ENCODE measurements at regions not wholly inside any gene's neighbourhood (a gene's known extent, or its start where the extent isn't known, plus 50 kb on each side); places are given as distances from the start of the nearest gene placed in this dataset.

DNA sequence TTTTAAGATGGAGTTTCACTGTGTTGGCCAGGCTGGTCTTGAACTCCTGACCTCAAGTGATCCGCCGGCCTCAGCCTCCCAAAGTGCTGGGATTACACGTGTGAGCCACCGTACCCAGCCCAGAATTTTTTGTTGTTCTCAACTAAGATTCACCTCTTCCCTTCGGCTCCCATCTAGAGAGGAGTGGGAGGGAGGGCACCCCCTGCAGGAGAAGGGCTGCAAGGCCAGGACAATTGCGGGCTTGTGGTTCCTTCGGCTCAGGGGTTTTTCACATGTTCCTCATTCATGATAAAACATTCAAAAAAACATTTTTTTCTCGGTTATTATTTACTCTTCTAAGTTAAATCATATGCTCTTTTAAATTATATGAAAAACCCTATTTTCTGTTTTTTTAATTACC is 201.1 kb upstream of the LRRC4C start:
- intact Hi-C loops (cut with DNase I; ENCODE audit: low total_unique reads), result no loop called here
- Histone ChIP-seq H3K9me3 (no peaks in the 10 kb centered on the region), H3K27me3 (no peaks in the 10 kb centered on the region), H3K27ac (no peak overlapping the region), H3K4me1 (no peaks in the 10 kb centered on the region), H3K4me3 (no peak overlapping the region), H3K36me3 (no peaks in the 10 kb centered on the region)
- no peak for DNase-seq
- TF ChIP-seq, protein P1, sequence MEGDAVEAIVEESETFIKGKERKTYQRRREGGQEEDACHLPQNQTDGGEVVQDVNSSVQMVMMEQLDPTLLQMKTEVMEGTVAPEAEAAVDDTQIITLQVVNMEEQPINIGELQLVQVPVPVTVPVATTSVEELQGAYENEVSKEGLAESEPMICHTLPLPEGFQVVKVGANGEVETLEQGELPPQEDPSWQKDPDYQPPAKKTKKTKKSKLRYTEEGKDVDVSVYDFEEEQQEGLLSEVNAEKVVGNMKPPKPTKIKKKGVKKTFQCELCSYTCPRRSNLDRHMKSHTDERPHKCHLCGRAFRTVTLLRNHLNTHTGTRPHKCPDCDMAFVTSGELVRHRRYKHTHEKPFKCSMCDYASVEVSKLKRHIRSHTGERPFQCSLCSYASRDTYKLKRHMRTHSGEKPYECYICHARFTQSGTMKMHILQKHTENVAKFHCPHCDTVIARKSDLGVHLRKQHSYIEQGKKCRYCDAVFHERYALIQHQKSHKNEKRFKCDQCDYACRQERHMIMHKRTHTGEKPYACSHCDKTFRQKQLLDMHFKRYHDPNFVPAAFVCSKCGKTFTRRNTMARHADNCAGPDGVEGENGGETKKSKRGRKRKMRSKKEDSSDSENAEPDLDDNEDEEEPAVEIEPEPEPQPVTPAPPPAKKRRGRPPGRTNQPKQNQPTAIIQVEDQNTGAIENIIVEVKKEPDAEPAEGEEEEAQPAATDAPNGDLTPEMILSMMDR (IDR thresholded peaks at IDR 0.05), result no peak

DNA sequence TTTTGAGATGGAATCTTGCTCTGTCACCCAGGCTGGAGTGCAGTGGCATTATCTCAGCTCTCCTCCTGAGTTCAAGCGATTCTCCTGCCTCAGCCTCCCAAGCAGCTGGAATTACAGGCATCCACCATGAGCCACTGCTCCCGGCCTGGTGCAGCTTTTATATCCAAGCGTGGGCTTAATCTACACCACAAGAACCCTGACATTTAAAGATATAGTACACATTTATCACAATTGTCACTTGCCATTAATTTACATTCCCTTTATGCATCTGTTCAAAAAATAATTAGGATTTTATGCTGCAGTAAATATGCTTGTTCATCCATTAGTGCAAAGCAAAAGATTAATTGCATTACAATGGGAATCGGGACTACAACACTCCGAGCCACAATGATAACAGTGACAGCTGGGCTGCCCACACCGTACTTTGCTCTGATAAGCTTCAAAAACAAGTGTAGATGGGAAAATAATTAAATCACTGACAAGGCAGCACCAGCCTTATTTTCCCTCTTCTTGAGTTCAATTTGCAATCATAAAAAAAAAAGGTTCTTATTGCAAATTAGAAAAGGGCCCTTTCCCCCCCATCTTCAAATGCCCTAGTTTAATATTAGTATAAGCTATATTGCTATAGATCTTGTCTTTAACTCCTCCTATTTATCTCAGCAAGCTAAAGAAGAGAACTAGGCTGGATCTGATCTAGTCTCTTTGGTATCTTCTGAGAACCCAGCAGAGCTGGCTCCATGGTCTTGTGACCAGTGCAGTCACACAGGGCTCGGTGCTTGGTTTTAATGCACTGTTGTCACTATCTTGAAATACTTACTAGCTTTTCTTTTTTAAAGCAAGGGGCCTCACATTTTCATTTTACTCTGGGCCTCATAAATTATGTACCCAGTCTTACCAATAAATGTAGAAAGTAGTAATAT is 206.2 kb upstream of the LRRC4C start:
- Histone ChIP-seq H3K4me3 (no peak overlapping the region), H3K27me3 (no peaks in the 10 kb centered on the region), H3K9me3 (no peaks in the 10 kb centered on the region), H3K4me1 (no peaks in the 10 kb centered on the region), H3K36me3 (no peaks in the 10 kb centered on the region), H3K27ac (no peak overlapping the region)
- intact Hi-C loops (cut with DNase I; ENCODE audit: low total_unique reads), result no loop called here
- DNase-seq, result no peak
- TF ChIP-seq, protein P1 (IDR thresholded peaks at IDR 0.05), result no peak

DNA sequence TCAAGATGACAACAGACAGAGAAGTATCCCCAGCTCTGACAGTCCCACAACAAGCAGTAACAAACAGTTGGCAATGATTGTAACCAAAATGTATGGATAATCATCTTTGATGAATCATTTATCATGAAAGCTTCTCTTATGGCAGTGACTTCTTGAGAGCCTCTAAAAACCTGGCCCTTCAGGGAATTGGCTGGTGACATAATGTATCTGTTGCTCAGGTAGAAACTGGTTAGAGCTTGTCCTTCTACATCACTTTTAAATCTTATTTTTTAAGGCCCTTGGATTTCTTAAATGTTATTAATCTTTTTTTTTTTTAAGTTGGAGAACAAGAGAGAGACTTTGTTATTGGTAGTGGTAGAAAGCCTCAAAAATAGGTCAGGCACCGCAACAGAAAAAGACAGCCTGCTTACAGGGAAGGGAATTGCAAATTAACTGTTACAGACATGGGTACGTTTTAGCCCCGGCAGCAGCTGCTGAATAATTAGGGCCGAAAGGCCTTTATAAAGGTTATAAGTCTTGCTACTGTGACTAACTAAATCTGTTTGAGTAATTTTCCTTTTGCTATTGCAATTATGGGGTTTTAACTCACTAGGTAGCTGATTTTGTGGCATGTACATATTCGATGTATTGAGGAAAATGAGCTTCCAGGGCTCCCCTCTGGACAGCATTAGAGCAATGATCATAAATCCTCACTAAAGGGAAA is 207.7 kb upstream of the LRRC4C start:
- intact Hi-C loops (cut with DNase I; ENCODE audit: low total_unique reads), result no loop called here
- Histone ChIP-seq H3K36me3 (no peaks in the 10 kb centered on the region), H3K9me3 (no peaks in the 10 kb centered on the region), H3K4me1 (no peaks in the 10 kb centered on the region), H3K27me3 (no peaks in the 10 kb centered on the region), H3K27ac (no peak overlapping the region), H3K4me3 (no peak overlapping the region)
- DNase-seq, result no peak
- TF ChIP-seq, protein P1 (IDR thresholded peaks at IDR 0.05), result no peak

DNA sequence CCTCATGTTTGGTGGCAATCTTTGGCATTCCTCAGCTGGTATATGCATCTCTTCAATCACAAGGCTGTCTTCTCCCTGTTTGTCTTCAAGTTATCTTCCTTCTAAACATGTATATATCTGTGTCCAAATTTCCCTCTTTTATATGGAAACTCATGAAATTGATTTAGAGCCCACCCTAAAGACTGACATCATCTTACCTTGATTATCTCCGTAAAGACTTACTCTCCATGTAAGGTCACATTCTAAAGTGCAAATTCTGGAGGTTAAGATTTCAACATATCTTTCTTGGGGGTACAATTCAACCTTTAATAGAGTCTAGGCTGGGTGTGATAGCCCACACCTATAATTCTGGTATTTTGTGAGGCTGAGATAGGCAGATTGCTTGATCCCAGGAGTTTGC is 215.8 kb upstream of the LRRC4C start:
- Histone ChIP-seq H3K27me3 (no peaks in the 10 kb centered on the region), H3K4me3 (no peak overlapping the region), H3K27ac (no peak overlapping the region), H3K36me3 (no peaks in the 10 kb centered on the region), H3K4me1 (no peaks in the 10 kb centered on the region), H3K9me3 (no peaks in the 10 kb centered on the region)
- no peak for DNase-seq
- TF ChIP-seq, protein P1 (IDR thresholded peaks at IDR 0.05), result no peak
- intact Hi-C loops (cut with DNase I; ENCODE audit: low total_unique reads), result no loop called here

DNA sequence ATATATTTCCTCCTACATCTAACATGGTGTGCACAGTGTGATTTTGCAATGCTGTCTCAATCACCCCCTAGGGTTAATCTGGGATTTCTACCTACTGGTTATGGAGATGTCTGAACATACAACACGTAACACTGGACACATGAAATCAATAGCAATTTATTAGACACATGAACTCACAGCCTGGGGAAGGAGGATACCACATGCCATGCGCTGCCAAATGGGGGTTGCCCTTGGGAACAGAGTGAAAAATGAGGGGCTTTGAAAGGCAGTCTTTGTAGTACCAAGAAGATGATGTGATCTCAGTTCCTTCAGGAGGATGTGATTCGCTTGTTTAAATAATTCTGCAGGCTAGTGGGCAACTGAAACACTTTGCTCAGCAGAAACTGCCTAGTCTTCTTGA is 253.6 kb upstream of the LRRC4C start:
- DNase-seq, result no peak
- intact Hi-C loops (cut with DNase I; ENCODE audit: low total_unique reads), result no loop called here
- H3K4me1 ChIP-seq, result no peaks in the 10 kb centered on the region
- H3K9me3 ChIP-seq, result no peaks in the 10 kb centered on the region
- no peaks in the 10 kb centered on the region for H3K36me3 ChIP-seq
- H3K27me3 ChIP-seq, result no peaks in the 10 kb centered on the region
- H3K27ac ChIP-seq, result no peak overlapping the region
- TF ChIP-seq, protein P1 (IDR thresholded peaks at IDR 0.05), result no peak
- H3K4me3 ChIP-seq, result no peak overlapping the region

Data from tibial artery (tissue), 4 donors.